Kidney (tissue), 13 donors: ENCODE measurements at regions not wholly inside any gene's neighbourhood (a gene's known extent, or its start where the extent isn't known, plus 50 kb on each side); places are given as distances from the start of the nearest gene placed in this dataset.
"Not testable (repeated sequence)": the region's sequence is repeated elsewhere in the genome, so short reads cannot be mapped to it uniquely, and the experiment has no call there.

Experiments
- DNase-seq, 5 donors: peaks; one replicate each; pipeline ENCODE4 v3.0.0-alpha.2; 2013 to 2020
- FAIRE-seq: peaks from 2 replicates; lab custom pipeline; 2012; peaks lifted over from hg19 to GRCh38; lab: Jason Lieb, UNC
- H3K27ac ChIP-seq, 2 donors: one replicate each; pipeline ENCODE4 v1.7.0; 2013; ENCODE audit warnings: low read depth in 2 of 2, low read length in 2 of 2, inconsistent platforms in 1 of 2
- H3K27me3 ChIP-seq: one replicate; pipeline ENCODE4 v1.7.1; 2013; ENCODE audit warnings: low read length, inconsistent platforms; ENCODE audit not compliant: control insufficient read depth, insufficient read depth
- H3K36me3 ChIP-seq, 3 donors: one replicate each; pipeline versions ENCODE4 v1.7.0 to v1.7.1; 2013; ENCODE audit warnings: low read length in 3 of 3, control low read depth in 1 of 3, inconsistent platforms in 1 of 3; ENCODE audit not compliant: insufficient read depth in 3 of 3, control insufficient read depth in 2 of 3
- H3K4me1 ChIP-seq, 3 donors: one replicate each; pipeline versions ENCODE4 v1.7.0 to v1.7.1; 2013; ENCODE audit warnings: low read length in 3 of 3, inconsistent platforms in 1 of 3, low read depth in 1 of 3; ENCODE audit not compliant: control insufficient read depth in 2 of 3, insufficient read depth in 2 of 3
- H3K4me3 ChIP-seq, 3 donors: one replicate each; pipeline versions ENCODE4 v1.7.0 to v1.8.1; 2013; ENCODE audit warnings: low read length in 3 of 3, control low read depth in 1 of 3, inconsistent platforms in 1 of 3
- H3K9ac ChIP-seq, 3 donors: one replicate each; pipeline versions ENCODE4 v1.7.0 to v1.7.1; 2013; ENCODE audit warnings: low read length in 3 of 3, control low read depth in 1 of 3, inconsistent platforms in 1 of 3
- H3K9me3 ChIP-seq, 3 donors: one replicate each; pipeline versions ENCODE4 v1.7.0 to v1.7.1; 2013; ENCODE audit warnings: low read length in 3 of 3, control low read depth in 1 of 3, inconsistent platforms in 1 of 3; ENCODE audit not compliant: control insufficient read depth in 2 of 3, insufficient read depth in 1 of 3
- intact Hi-C: fragments of 100-400 bp; cut with DNase I; formaldehyde crosslinking; loops from one replicate; pipeline ENCODE4 v1.11.1; 2022
- TF ChIP-seq, protein P1 (sequence below): IDR thresholded peaks from 3 replicates; pipeline ENCODE4 v1.5.1; 2012; ENCODE audit warnings: mild to moderate bottlenecking, moderate library complexity, borderline replicate concordance; ENCODE audit not compliant: insufficient read depth; ENCODE audit errors: extremely low read depth
- donor health status: control.
- donor health status: control.
- donor health status: control.
- donor health status: control.
- donor health status: control.
- donor health status: DM: yes; HTN: yes; CAD: no.
- donor health status: Normal renal cell carcinoma (clear cell type).

DNA sequence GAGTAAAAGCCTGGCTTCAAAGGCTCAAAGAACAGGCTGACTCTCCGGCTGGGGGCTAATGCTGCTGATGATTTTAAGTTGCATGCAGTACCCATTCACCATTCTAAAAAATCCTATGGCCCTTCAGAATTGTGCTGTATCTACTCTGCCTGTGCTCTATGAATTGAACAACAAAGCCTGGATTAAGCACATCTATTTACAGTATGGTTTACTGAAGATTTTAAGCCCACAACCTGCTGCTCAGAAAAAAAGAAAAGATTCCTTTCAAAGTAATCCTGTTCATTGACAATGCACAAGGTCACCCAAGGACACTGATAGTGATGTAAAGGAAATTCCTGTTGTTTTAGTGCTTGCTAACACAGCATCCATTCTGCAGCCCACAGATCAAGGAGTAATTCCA, 84.9 kb upstream of the SFRP2 start:
- Histone ChIP-seq H3K27me3 (no peaks in the 10 kb centered on the region), H3K36me3 (no peaks in the 10 kb centered on the region), H3K4me3 (no peak overlapping the region), H3K9ac (no peak overlapping the region), H3K27ac (no peak overlapping the region), H3K9me3 (no peaks in the 10 kb centered on the region), H3K4me1 (no peaks in the 10 kb centered on the region)
- intact Hi-C loops: no loop called here
- FAIRE-seq (no peak), DNase-seq (no peak)
- TF ChIP-seq, protein P1, sequence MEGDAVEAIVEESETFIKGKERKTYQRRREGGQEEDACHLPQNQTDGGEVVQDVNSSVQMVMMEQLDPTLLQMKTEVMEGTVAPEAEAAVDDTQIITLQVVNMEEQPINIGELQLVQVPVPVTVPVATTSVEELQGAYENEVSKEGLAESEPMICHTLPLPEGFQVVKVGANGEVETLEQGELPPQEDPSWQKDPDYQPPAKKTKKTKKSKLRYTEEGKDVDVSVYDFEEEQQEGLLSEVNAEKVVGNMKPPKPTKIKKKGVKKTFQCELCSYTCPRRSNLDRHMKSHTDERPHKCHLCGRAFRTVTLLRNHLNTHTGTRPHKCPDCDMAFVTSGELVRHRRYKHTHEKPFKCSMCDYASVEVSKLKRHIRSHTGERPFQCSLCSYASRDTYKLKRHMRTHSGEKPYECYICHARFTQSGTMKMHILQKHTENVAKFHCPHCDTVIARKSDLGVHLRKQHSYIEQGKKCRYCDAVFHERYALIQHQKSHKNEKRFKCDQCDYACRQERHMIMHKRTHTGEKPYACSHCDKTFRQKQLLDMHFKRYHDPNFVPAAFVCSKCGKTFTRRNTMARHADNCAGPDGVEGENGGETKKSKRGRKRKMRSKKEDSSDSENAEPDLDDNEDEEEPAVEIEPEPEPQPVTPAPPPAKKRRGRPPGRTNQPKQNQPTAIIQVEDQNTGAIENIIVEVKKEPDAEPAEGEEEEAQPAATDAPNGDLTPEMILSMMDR: no peak

DNA sequence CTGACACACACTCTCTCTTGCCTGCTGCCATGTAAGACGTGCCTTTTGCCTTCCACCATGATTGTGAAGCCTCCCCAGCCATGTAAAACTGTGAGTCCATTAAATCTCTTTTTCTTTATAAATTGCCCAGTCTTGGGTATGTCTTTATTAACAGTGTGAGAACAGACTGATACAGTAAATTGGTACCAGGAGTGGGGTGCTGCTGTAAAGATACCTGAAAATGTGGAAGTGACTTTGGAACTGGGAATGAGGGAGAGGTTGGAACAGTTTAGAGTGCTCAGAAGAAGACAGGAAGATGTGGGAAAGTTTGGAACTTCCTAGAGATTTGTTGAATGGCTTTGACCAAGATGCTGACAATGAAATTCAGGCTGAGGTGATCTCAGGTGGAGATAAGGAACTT, 77.9 kb upstream of the SFRP2 start:
- H3K9me3 ChIP-seq, intact Hi-C loops, H3K36me3 ChIP-seq: not testable (repeated sequence)

DNA sequence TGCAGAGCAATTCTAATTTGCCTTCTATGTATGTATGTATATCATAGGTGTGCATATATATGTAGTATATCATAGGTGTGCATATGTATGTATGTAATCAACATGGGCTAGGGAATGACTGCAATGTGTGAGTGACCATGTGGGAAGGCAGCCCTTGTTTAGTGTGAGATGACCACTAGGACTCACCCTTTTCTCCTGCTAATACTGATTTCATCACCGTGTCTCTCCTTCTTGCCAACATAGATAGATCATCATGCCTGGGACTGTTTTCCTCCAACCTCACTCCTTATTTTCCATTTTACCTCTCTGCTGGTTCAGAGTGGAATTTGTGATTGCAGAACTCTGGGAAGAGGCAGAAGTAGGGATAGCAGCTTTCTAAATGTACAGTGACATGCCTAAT, 63.6 kb upstream of the SFRP2 start:
- Histone ChIP-seq H3K4me3 (no peak overlapping the region), H3K36me3 (no peaks in the 10 kb centered on the region), H3K27me3 (no peaks in the 10 kb centered on the region), H3K9me3 (no peaks in the 10 kb centered on the region), H3K9ac (no peak overlapping the region), H3K4me1 (no peaks in the 10 kb centered on the region), H3K27ac (no peak overlapping the region)
- TF ChIP-seq, protein P1: no peak
- FAIRE-seq (no peak), DNase-seq (no peak)
- intact Hi-C loops: no loop called here

More for the DNA sequence above, 77.9 kb upstream of the SFRP2 start:
- not testable (repeated sequence) for H3K4me1 ChIP-seq, H3K4me3 ChIP-seq, H3K9ac ChIP-seq, H3K27me3 ChIP-seq, FAIRE-seq, DNase-seq, H3K27ac ChIP-seq

DNA sequence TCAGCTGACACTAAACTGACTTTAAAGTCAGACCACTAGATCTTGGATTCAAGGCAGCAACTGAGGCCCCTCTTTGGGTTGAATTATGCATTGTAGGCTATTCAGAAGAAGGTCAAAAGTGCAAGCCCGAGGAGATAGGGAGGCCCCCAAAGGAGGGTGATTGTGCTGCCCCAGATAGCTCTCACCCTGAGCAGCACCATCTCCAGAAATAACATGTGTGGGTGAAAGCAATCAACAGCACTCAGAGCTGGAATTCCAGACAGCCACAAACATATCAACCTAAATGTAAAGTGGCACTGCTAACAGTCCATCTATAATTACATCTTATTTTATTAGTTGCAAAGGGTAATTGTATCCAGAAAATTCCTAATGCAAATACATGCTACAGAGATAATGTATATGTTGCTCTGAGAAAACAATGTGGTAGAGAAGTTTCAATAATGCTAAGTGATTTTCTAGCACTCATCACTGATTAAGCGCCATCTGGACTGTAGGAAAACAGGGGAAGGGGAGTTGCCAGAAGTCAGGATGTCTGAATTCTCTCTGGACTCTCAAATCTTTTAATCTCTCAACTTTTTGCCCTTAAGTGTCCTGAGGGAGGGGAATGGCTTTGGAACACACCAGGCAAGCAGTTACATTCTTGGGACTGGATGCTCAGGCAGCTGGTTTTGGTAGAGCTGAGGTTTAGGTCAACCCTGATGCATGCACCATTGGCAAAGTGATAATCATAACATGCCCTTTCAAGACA, 61.8 kb upstream of the SFRP2 start:
- Histone ChIP-seq H3K4me1 (no peaks in the 10 kb centered on the region), H3K4me3 (no peak overlapping the region), H3K9ac (no peak overlapping the region), H3K27me3 (no peaks in the 10 kb centered on the region), H3K27ac (no peak overlapping the region), H3K9me3 (no peaks in the 10 kb centered on the region), H3K36me3 (no peaks in the 10 kb centered on the region)
- TF ChIP-seq, protein P1: no peak
- FAIRE-seq (no peak), DNase-seq (no peak)
- intact Hi-C loops: no loop called here
